ENCODE measurements at regions not wholly inside any gene's neighbourhood (a gene's known extent, or its start where the extent isn't known, plus 50 kb on each side); places are given as distances from the start of the nearest gene placed in this dataset.

DNA sequence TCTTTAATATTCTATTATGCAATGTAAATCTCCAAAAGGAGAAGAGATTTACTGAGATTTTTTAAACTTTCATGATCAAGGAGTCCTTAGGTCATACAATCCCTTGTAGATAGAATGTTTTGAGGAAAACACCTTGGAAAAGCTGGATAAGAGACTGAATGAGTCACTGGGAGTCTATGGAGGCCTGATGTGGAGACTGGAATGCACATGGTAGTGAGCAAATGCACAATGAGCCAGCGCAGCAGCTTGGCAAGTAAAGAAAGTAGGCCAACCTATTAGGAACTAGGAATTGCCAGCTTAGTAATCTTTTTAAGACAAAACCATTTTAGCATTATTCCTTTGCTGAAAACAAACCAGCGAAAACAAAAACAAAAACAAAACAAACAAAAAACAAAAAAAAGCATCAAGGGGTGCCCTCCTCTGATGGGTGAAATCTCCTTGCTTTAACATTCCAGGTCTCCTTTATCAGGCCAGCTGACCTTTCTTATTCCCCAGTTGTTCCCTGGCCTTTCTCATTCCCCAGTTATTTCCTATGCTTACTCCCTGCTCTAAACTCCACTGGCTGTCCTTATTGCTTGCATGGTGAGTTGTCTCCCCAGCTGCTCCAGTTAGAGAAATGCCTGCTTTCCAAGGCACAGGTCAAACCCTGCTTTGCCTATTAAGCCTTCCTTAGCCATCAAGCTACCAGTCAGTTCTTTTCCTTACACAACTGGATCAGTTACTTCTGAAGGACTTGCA, 135.8 kb downstream of the PLCE1 start:
- no peaks in the 10 kb centered on the region for H3K36me3 Mint-ChIP-seq (ENCODE audit: unreplicated experiment)
- H3K9me3 Mint-ChIP-seq (ENCODE audit: unreplicated experiment), result no peaks in the 10 kb centered on the region
- H3K4me1 Mint-ChIP-seq (ENCODE audit: unreplicated experiment), result peaks cover 58% of the 10 kb centered on the region
- TF ChIP-seq, protein P1, sequence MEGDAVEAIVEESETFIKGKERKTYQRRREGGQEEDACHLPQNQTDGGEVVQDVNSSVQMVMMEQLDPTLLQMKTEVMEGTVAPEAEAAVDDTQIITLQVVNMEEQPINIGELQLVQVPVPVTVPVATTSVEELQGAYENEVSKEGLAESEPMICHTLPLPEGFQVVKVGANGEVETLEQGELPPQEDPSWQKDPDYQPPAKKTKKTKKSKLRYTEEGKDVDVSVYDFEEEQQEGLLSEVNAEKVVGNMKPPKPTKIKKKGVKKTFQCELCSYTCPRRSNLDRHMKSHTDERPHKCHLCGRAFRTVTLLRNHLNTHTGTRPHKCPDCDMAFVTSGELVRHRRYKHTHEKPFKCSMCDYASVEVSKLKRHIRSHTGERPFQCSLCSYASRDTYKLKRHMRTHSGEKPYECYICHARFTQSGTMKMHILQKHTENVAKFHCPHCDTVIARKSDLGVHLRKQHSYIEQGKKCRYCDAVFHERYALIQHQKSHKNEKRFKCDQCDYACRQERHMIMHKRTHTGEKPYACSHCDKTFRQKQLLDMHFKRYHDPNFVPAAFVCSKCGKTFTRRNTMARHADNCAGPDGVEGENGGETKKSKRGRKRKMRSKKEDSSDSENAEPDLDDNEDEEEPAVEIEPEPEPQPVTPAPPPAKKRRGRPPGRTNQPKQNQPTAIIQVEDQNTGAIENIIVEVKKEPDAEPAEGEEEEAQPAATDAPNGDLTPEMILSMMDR (IDR thresholded peaks at IDR 0.05), result no peak
- H3K27ac Mint-ChIP-seq (ENCODE audit: unreplicated experiment), result no peak overlapping the region
- no peak overlapping the region for H3K4me3 Mint-ChIP-seq (ENCODE audit: unreplicated experiment)
- H3K27me3 Mint-ChIP-seq (ENCODE audit: unreplicated experiment), result no peaks in the 10 kb centered on the region
- no peak for DNase-seq (ENCODE audit: extremely low spot score, unreplicated experiment)

DNA sequence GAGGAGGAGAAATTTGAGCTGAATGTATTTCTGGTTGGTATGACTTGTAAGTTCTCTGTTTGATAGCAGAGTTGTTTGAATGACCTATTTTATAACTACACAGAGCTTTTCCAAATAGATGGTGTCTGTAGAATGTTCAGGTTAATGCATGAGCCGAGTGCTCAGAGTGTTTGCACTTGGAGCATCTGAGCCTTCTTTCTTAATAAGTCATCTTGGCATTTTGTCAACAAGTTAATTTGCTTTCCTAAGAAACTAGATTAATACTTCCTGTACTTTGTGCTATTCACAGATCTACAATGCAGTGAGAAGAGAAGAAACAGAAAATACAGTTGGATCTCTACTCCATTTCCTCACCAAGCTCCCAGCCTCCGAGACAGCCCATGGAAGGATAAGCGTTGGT, 138.2 kb downstream of the PLCE1 start:
- Mint-ChIP-seq H3K4me3 (ENCODE audit: unreplicated experiment) (no peak overlapping the region), H3K27ac (ENCODE audit: unreplicated experiment) (no peak overlapping the region), H3K9me3 (ENCODE audit: unreplicated experiment) (no peaks in the 10 kb centered on the region), H3K27me3 (ENCODE audit: unreplicated experiment) (no peaks in the 10 kb centered on the region), H3K4me1 (ENCODE audit: unreplicated experiment) (peaks cover 41% of the 10 kb centered on the region), H3K36me3 (ENCODE audit: unreplicated experiment) (peaks cover 7% of the 10 kb centered on the region)
- TF ChIP-seq, protein P1 (IDR thresholded peaks at IDR 0.05), result no peak
- no peak for DNase-seq (ENCODE audit: extremely low spot score, unreplicated experiment)

DNA sequence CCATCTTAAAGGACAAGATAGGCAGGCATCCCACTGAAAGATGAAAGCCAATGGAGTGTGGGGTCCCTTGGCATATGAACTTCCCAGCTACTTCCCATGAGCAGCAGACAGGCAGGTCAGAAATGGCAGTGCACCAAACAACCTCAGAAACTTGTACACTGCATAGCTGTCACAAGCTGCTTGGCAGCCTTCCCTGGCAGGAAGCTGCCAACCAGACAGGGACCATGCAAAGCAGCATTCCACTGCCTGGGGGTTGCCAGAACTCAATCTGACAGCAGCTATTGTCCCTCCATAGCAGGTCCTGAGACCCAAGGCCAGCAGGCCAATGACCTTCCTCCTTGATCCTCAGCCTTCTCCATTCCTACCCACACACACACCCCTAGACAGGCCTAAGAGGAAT, 139.5 kb downstream of the PLCE1 start:
- peaks cover 7% of the 10 kb centered on the region for H3K36me3 Mint-ChIP-seq (ENCODE audit: unreplicated experiment)
- H3K9me3 Mint-ChIP-seq (ENCODE audit: unreplicated experiment), result no peaks in the 10 kb centered on the region
- H3K4me1 Mint-ChIP-seq (ENCODE audit: unreplicated experiment), result peaks cover 41% of the 10 kb centered on the region
- TF ChIP-seq, protein P1 (IDR thresholded peaks at IDR 0.05), result no peak
- H3K27ac Mint-ChIP-seq (ENCODE audit: unreplicated experiment), result peak overlapping the region; percentile 2
- no peak for DNase-seq (ENCODE audit: extremely low spot score, unreplicated experiment)
- no peaks in the 10 kb centered on the region for H3K27me3 Mint-ChIP-seq (ENCODE audit: unreplicated experiment)
- no peak overlapping the region for H3K4me3 Mint-ChIP-seq (ENCODE audit: unreplicated experiment)

DNA sequence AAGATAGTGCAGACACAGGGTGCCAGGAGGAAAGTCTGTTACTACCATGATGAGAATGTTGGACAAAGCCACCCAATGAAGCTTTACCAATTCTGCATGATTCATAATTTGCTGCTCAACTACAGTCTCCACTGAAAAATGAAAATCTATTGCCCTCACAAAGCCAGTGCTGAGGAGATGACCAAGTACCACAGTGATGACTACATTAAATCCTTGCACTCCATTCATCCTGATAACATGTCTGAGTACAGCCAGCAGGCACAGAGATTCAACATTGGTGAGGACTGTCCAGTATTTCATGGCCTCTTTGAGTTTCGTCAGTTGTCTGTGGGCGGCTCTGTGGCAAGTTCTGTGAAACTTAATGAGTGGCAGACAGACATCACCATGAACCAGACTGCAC, 144.0 kb downstream of the PLCE1 start:
- no peak overlapping the region for H3K4me3 Mint-ChIP-seq (ENCODE audit: unreplicated experiment)
- H3K9me3 Mint-ChIP-seq (ENCODE audit: unreplicated experiment), result no peaks in the 10 kb centered on the region
- DNase-seq (ENCODE audit: extremely low spot score, unreplicated experiment), result no peak
- peaks cover 35% of the 10 kb centered on the region for H3K4me1 Mint-ChIP-seq (ENCODE audit: unreplicated experiment)
- TF ChIP-seq, protein P1 (IDR thresholded peaks at IDR 0.05), result no peak
- H3K36me3 Mint-ChIP-seq (ENCODE audit: unreplicated experiment), result peaks cover 7% of the 10 kb centered on the region
- H3K27me3 Mint-ChIP-seq (ENCODE audit: unreplicated experiment), result no peaks in the 10 kb centered on the region
- H3K27ac Mint-ChIP-seq (ENCODE audit: unreplicated experiment), result no peak overlapping the region

DNA sequence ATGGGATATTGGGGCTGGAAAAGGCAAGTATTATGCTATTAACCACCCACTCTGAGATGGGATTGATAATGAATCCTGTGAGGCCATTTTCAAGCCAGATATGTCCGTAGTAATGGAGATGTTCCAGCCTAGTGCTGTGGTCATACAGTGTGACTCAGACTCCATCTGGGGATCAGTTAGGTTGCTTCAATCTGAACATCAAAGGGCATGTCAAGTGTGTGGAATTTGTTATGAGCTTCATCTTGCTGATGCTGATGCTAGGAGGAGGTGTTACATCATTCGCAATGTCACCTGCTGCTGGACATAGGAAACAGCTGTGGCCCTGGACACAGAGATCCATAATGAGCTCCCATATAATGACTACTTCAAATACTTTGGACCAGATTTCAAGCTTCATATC, 144.7 kb downstream of the PLCE1 start:
- Mint-ChIP-seq H3K36me3 (ENCODE audit: unreplicated experiment) (peaks cover 7% of the 10 kb centered on the region), H3K27ac (ENCODE audit: unreplicated experiment) (no peak overlapping the region), H3K4me1 (ENCODE audit: unreplicated experiment) (peaks cover 34% of the 10 kb centered on the region), H3K4me3 (ENCODE audit: unreplicated experiment) (no peak overlapping the region), H3K27me3 (ENCODE audit: unreplicated experiment) (no peaks in the 10 kb centered on the region), H3K9me3 (ENCODE audit: unreplicated experiment) (no peaks in the 10 kb centered on the region)
- TF ChIP-seq, protein P1 (IDR thresholded peaks at IDR 0.05), result no peak
- no peak for DNase-seq (ENCODE audit: extremely low spot score, unreplicated experiment)
